ENCODE measurements at regions not wholly inside any gene's neighbourhood (a gene's known extent, or its start where the extent isn't known, plus 50 kb on each side); places are given as distances from the start of the nearest gene placed in this dataset.

DNA sequence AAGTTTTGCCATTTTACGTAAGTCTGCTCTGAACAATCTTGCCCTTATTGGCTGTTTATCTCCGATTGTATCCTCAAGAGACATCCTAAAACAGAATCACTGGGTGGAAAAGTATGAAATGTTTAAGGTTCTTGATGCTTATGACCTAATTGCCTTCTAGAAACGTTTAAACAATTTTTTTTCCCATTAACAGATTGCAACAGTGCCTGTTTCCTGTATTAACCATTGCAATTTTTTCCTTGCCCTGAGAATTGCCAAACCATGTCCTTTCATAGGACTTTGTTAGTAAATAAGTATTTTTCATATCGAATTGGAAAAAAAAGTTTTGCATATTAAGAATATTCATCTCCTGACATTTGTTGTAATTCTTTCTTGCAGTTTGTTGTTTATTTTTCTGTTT lies 639.8 kb downstream of the INHBA start:
- Histone ChIP-seq H2AFZ (ENCODE audit: low read depth, low read length) (no peak overlapping the region), H3K9me3 (ENCODE audit: insufficient read depth, low read length) (peaks cover 5% of the 10 kb centered on the region; the same call in 1 of the 2 replicates), H3K4me3 (ENCODE audit: low read length) (no peak overlapping the region), H3K9ac (ENCODE audit: low read length) (no peak overlapping the region), H3K27ac (ENCODE audit: low read length) (no peak overlapping the region), H3K36me3 (replicated peaks; ENCODE audit: low read depth, low read length) (no peaks in the 10 kb centered on the region), H4K20me1 (ENCODE audit: insufficient read depth, low read length) (no peaks in the 10 kb centered on the region), H3K4me1 (ENCODE audit: low read length) (peaks cover 11% of the 10 kb centered on the region), H3K4me2 (ENCODE audit: low read length) (no peak overlapping the region), H3K27me3 (ENCODE audit: low read depth, low read length) (no peaks in the 10 kb centered on the region), H3K79me2 (ENCODE audit: low read length) (no peaks in the 10 kb centered on the region)
- TF ChIP-seq, protein P1, sequence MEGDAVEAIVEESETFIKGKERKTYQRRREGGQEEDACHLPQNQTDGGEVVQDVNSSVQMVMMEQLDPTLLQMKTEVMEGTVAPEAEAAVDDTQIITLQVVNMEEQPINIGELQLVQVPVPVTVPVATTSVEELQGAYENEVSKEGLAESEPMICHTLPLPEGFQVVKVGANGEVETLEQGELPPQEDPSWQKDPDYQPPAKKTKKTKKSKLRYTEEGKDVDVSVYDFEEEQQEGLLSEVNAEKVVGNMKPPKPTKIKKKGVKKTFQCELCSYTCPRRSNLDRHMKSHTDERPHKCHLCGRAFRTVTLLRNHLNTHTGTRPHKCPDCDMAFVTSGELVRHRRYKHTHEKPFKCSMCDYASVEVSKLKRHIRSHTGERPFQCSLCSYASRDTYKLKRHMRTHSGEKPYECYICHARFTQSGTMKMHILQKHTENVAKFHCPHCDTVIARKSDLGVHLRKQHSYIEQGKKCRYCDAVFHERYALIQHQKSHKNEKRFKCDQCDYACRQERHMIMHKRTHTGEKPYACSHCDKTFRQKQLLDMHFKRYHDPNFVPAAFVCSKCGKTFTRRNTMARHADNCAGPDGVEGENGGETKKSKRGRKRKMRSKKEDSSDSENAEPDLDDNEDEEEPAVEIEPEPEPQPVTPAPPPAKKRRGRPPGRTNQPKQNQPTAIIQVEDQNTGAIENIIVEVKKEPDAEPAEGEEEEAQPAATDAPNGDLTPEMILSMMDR (IDR thresholded peaks at IDR 0.05; ENCODE audit: low read depth, low read length) = no peak
- no peak for TF ChIP-seq EZH2phosphoT487 (IDR thresholded peaks at IDR 0.05; ENCODE audit: low read depth)

DNA sequence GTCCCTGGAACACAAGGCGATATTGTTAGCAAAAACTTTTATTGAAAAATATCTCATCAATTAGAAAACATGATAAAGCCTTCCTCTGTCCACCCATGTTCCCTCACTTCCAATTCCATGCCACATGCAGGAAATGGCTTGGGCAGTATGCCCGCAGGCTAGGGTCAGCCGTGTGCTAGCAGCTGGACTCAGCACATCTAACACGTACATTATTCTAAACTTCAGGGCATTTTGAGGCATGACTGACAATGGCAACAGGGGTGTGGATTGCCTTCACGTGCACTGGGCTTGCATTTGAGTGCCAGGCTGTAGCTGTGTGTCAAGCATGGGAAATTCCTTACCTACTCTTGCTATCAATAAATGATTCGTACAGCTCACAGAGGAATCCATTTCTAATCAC lies 642.1 kb downstream of the INHBA start:
- Histone ChIP-seq H3K4me3 (ENCODE audit: low read length) (no peak overlapping the region), H3K27ac (ENCODE audit: low read length) (no peak overlapping the region), H3K4me1 (ENCODE audit: low read length) (peaks cover 11% of the 10 kb centered on the region), H3K27me3 (ENCODE audit: low read depth, low read length) (no peaks in the 10 kb centered on the region), H3K36me3 (replicated peaks; ENCODE audit: low read depth, low read length) (no peaks in the 10 kb centered on the region), H3K9me3 (ENCODE audit: insufficient read depth, low read length) (peaks cover 8% of the 10 kb centered on the region; the same call in 1 of the 2 replicates), H3K79me2 (ENCODE audit: low read length) (no peaks in the 10 kb centered on the region), H3K9ac (ENCODE audit: low read length) (no peak overlapping the region), H2AFZ (ENCODE audit: low read depth, low read length) (no peak overlapping the region), H4K20me1 (ENCODE audit: insufficient read depth, low read length) (no peaks in the 10 kb centered on the region), H3K4me2 (ENCODE audit: low read length) (no peak overlapping the region)
- TF ChIP-seq, protein P1 (IDR thresholded peaks at IDR 0.05; ENCODE audit: low read depth, low read length) = no peak
- TF ChIP-seq EZH2phosphoT487 (IDR thresholded peaks at IDR 0.05; ENCODE audit: low read depth) = no peak

DNA sequence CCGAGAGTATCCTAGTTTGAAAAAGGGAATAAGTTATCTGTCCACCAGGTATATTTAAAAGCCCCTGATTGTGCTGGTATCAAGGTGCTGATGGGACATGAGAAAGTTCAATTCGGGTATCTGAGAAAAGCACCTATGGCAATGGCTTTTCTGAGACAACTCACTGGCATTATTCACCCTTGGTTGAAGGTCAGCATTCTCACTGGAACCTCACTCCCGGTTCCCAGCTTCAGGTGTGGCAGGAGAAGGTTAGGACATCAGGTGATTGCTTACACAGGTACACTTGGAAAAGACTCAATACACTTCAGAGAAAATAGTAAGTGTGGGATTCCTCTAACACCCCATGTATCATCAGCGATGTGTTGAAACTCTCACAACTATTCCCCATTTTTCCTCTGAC lies 643.1 kb downstream of the INHBA start:
- no peak overlapping the region for H3K4me3 ChIP-seq (ENCODE audit: low read length)
- H2AFZ ChIP-seq (ENCODE audit: low read depth, low read length) = no peak overlapping the region
- peaks cover 3% of the 10 kb centered on the region for H3K4me1 ChIP-seq (ENCODE audit: low read length)
- no peaks in the 10 kb centered on the region for H3K27me3 ChIP-seq (ENCODE audit: low read depth, low read length)
- TF ChIP-seq, protein P1 (IDR thresholded peaks at IDR 0.05; ENCODE audit: low read depth, low read length) = no peak
- no peak for TF ChIP-seq EZH2phosphoT487 (IDR thresholded peaks at IDR 0.05; ENCODE audit: low read depth)
- no peaks in the 10 kb centered on the region for H4K20me1 ChIP-seq (ENCODE audit: insufficient read depth, low read length)
- H3K36me3 ChIP-seq (replicated peaks; ENCODE audit: low read depth, low read length) = no peaks in the 10 kb centered on the region
- H3K79me2 ChIP-seq (ENCODE audit: low read length) = no peaks in the 10 kb centered on the region
- peaks cover 8% of the 10 kb centered on the region; the same call in 1 of the 2 replicates for H3K9me3 ChIP-seq (ENCODE audit: insufficient read depth, low read length)
- H3K27ac ChIP-seq (ENCODE audit: low read length) = no peak overlapping the region
- no peak overlapping the region for H3K4me2 ChIP-seq (ENCODE audit: low read length)
- H3K9ac ChIP-seq (ENCODE audit: low read length) = no peak overlapping the region

DNA sequence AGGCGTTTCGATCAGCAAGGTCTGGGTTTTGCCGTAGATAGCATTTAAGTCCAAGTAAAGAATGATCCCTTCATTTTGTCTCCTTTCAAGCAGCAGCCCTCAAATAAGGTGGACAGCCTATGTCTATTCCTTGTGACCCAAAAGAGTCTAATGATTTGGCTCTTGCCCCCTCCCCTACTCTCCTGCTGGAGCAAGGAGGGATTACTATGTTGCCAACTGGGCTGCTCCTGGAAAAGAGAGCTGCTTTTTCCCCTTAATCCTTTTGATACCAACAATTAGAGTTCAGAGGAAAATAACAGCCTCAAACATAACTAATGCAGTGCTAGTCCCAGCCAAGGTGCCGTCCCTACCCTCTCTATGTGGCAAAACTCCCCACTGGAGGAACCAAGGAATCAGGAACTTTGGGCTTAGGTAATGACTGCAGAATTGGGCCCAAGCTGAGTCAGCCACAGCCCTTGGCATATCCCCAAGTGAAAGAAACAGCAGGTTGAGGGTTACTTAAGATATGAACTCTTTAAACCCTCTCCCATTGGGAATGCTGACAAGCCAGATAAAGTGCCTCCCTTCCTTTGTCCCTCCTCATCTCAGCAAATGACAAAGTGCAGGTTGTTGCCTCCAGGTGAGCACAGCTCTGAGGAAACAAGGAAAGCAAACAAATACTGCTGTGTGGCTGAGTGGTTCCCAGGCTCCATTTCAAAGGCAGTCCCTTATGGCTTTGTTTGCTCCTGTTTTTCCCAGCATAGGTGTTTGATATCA lies 643.7 kb downstream of the INHBA start:
- no peaks in the 10 kb centered on the region for H4K20me1 ChIP-seq (ENCODE audit: insufficient read depth, low read length)
- TF ChIP-seq, protein P1 (IDR thresholded peaks at IDR 0.05; ENCODE audit: low read depth, low read length) = no peak
- no peak for TF ChIP-seq EZH2phosphoT487 (IDR thresholded peaks at IDR 0.05; ENCODE audit: low read depth)
- peaks cover 8% of the 10 kb centered on the region; the same call in 1 of the 2 replicates for H3K9me3 ChIP-seq (ENCODE audit: insufficient read depth, low read length)
- H3K4me1 ChIP-seq (ENCODE audit: low read length) = no peaks in the 10 kb centered on the region
- no peaks in the 10 kb centered on the region for H3K27me3 ChIP-seq (ENCODE audit: low read depth, low read length)
- no peaks in the 10 kb centered on the region for H3K79me2 ChIP-seq (ENCODE audit: low read length)
- no peak overlapping the region for H3K4me2 ChIP-seq (ENCODE audit: low read length)
- no peaks in the 10 kb centered on the region for H3K36me3 ChIP-seq (replicated peaks; ENCODE audit: low read depth, low read length)
- H2AFZ ChIP-seq (ENCODE audit: low read depth, low read length) = no peak overlapping the region
- no peak overlapping the region for H3K27ac ChIP-seq (ENCODE audit: low read length)
- no peak overlapping the region for H3K4me3 ChIP-seq (ENCODE audit: low read length)
- H3K9ac ChIP-seq (ENCODE audit: low read length) = no peak overlapping the region

All from OCI-LY3 (cell line).